Stimulated activated naive CD4-positive, alpha-beta T cell treated with Interleukin-2 at 50 U/mL for 16 hours (primary cell): ENCODE measurements at regions not wholly inside any gene's neighbourhood (a gene's known extent, or its start where the extent isn't known, plus 50 kb on each side); places are given as distances from the start of the nearest gene placed in this dataset.

Experiments used
- DNase-seq: peaks from one replicate; lab custom pipeline; 2025; lab: John Stamatoyannopoulos, UW

GRCh38 chr9:88926781-88927505 is 64.3 kb upstream of the S1PR3 start:
- no peak for DNase-seq

- no peak for DNase-seq
These were observed 63.8 kb upstream of the S1PR3 start for GRCh38 chr9:88927510-88927909.

GRCh38 chr9:88930716-88931115 is 60.6 kb upstream of the S1PR3 start:
- no peak for DNase-seq

GRCh38 chr9:88932766-88933165 is 58.5 kb upstream of the S1PR3 start:
- no peak for DNase-seq

GRCh38 chr9:88933607-88934379 is 57.5 kb upstream of the S1PR3 start:
- DNase-seq: no peak

GRCh38 chr9:88934876-88935535 is 56.3 kb upstream of the S1PR3 start:
- no peak for DNase-seq

- DNase-seq: no peak
These were observed 55.1 kb upstream of the S1PR3 start for GRCh38 chr9:88936132-88936531.

- no peak for DNase-seq
These were observed 54.6 kb upstream of the S1PR3 start for GRCh38 chr9:88936668-88937067.

- no peak for DNase-seq
These were observed 54.0 kb upstream of the S1PR3 start for GRCh38 chr9:88937248-88937647.

- DNase-seq: no peak
These were observed 53.1 kb upstream of the S1PR3 start for GRCh38 chr9:88938189-88938588.
